ENCODE measurements at regions not wholly inside any gene's neighbourhood (a gene's known extent, or its start where the extent isn't known, plus 50 kb on each side); places are given as distances from the start of the nearest gene placed in this dataset.
A peak's percentile ranks its signal among the peaks of the same experiment; 100 is the strongest.

GRCh38 chr6:25009393-25009710 lies 73.6 kb upstream of the RIPOR2 start:
- no peak for ATAC-seq
- no peak for TF ChIP-seq ISL1 (CRISPR knock-in tag; IDR thresholded peaks at IDR 0.05)
- no peak for TF ChIP-seq TSHZ2 (CRISPR knock-in tag; IDR thresholded peaks at IDR 0.05)
- no peak for TF ChIP-seq PPARA (CRISPR knock-in tag; IDR thresholded peaks at IDR 0.05; ENCODE audit: borderline replicate concordance)
- no peak for TF ChIP-seq ESRRG (CRISPR knock-in tag; IDR thresholded peaks at IDR 0.05)
- no peak for TF ChIP-seq CSRNP3 (CRISPR knock-in tag; IDR thresholded peaks at IDR 0.05)
- TF ChIP-seq ZC3H10 (CRISPR knock-in tag; IDR thresholded peaks at IDR 0.05) = no peak
- TF ChIP-seq OSR1 (CRISPR knock-in tag; IDR thresholded peaks at IDR 0.05) = no peak
- no peak for TF ChIP-seq TOX (CRISPR knock-in tag; IDR thresholded peaks at IDR 0.05; ENCODE audit: borderline replicate concordance)
- TF ChIP-seq ZFP3 (CRISPR knock-in tag; IDR thresholded peaks at IDR 0.05) = no peak

GRCh38 chr6:25010176-25010575 lies 74.4 kb upstream of the RIPOR2 start:
- TF ChIP-seq TCF4 (CRISPR knock-in tag; IDR thresholded peaks at IDR 0.05; ENCODE audit: borderline replicate concordance) (no peak), OSR1 (CRISPR knock-in tag; IDR thresholded peaks at IDR 0.05) (no peak), GLIS3 (CRISPR knock-in tag; IDR thresholded peaks at IDR 0.05) (no peak), RARB (CRISPR knock-in tag; IDR thresholded peaks at IDR 0.05) (no peak), ZFP3 (CRISPR knock-in tag; IDR thresholded peaks at IDR 0.05) (no peak), PPARA (CRISPR knock-in tag; IDR thresholded peaks at IDR 0.05; ENCODE audit: borderline replicate concordance) (no peak), CSRNP3 (CRISPR knock-in tag; IDR thresholded peaks at IDR 0.05) (no peak), TSHZ2 (CRISPR knock-in tag; IDR thresholded peaks at IDR 0.05) (no peak), ZC3H10 (CRISPR knock-in tag; IDR thresholded peaks at IDR 0.05) (no peak), CREB5 (CRISPR knock-in tag; IDR thresholded peaks at IDR 0.05; ENCODE audit: low read depth) (no peak), SNAI2 (CRISPR knock-in tag; IDR thresholded peaks at IDR 0.05) (no peak), TOX (CRISPR knock-in tag; IDR thresholded peaks at IDR 0.05; ENCODE audit: borderline replicate concordance) (no peak)

GRCh38 chr6:25010902-25011625 lies 75.3 kb upstream of the RIPOR2 start:
- ATAC-seq = peak; percentile 30; the same call in 2 of the 3 replicates
- TF ChIP-seq RARB (CRISPR knock-in tag; IDR thresholded peaks at IDR 0.05) (no peak), ZNF565 (CRISPR knock-in tag; conservative IDR thresholded peaks at IDR 0.05; ENCODE audit: low read depth) (no peak), CSDC2 (CRISPR knock-in tag; IDR thresholded peaks at IDR 0.05) (no peak), CSRNP3 (CRISPR knock-in tag; IDR thresholded peaks at IDR 0.05) (no peak), GLIS3 (CRISPR knock-in tag; IDR thresholded peaks at IDR 0.05) (no peak), CREB5 (CRISPR knock-in tag; IDR thresholded peaks at IDR 0.05; ENCODE audit: low read depth) (no peak), TSHZ2 (CRISPR knock-in tag; IDR thresholded peaks at IDR 0.05) (no peak), ZFP30 (CRISPR knock-in tag; IDR thresholded peaks at IDR 0.05) (no peak), ZFP3 (CRISPR knock-in tag; IDR thresholded peaks at IDR 0.05) (no peak), BACH2 (CRISPR knock-in tag; IDR thresholded peaks at IDR 0.05; ENCODE audit: borderline replicate concordance) (no peak), TOX (CRISPR knock-in tag; IDR thresholded peaks at IDR 0.05; ENCODE audit: borderline replicate concordance) (no peak)

More at GRCh38 chr6:25010176-25010575, 74.4 kb upstream of the RIPOR2 start:
- no peak for ATAC-seq

Measured in SK-N-SH treated with all-trans-retinoic acid at 6 μM for 48 hours (cell line).